ENCODE measurements at regions not wholly inside any gene's neighbourhood (a gene's known extent, or its start where the extent isn't known, plus 50 kb on each side); places are given as distances from the start of the nearest gene placed in this dataset.

GRCh38 chr9:73234008-73234360 is 82.3 kb downstream of the ANXA1 start:
- no peak for DNase-seq (ENCODE audit: extremely low spot score)
- TF ChIP-seq CTCF (IDR thresholded peaks at IDR 0.05; ENCODE audit: control extremely low read depth, extremely low read depth, low read depth, missing control alignments) = no peak
- ChIA-PET POLR2A (no interaction called here), CTCF (no interaction called here)

GRCh38 chr9:73237140-73237539 is 85.5 kb downstream of the ANXA1 start:
- POLR2A ChIA-PET = no interaction called here
- TF ChIP-seq CTCF (IDR thresholded peaks at IDR 0.05; ENCODE audit: control extremely low read depth, extremely low read depth, low read depth, missing control alignments) = no peak
- CTCF ChIA-PET = no interaction called here
- no peak for DNase-seq (ENCODE audit: extremely low spot score)

- CTCF ChIA-PET = interaction anchor here (2.1 to 4.9 kb wide), 2 partner anchors 11 to 21 kb away, joined by 6 to 21 read pairs; no protein-coding TSS in a partner anchor
- POLR2A ChIA-PET = no interaction called here
- TF ChIP-seq CTCF (IDR thresholded peaks at IDR 0.05; ENCODE audit: control extremely low read depth, extremely low read depth, low read depth, missing control alignments) = no peak
- no peak for DNase-seq (ENCODE audit: extremely low spot score)
These were observed 88.1 kb downstream of the ANXA1 start for GRCh38 chr9:73239570-73240265.

- POLR2A ChIA-PET = no interaction called here
- DNase-seq (ENCODE audit: extremely low spot score) = no peak
- no peak for TF ChIP-seq CTCF (IDR thresholded peaks at IDR 0.05; ENCODE audit: control extremely low read depth, extremely low read depth, low read depth, missing control alignments)
- CTCF ChIA-PET = interaction anchor here (0.9 to 4.9 kb wide), 2 partner anchors 15 to 21 kb away, joined by 3 to 21 read pairs; no protein-coding TSS in a partner anchor
These were observed 91.4 kb downstream of the ANXA1 start for GRCh38 chr9:73243078-73243477.

GRCh38 chr9:73259086-73259696 is 107.5 kb downstream of the ANXA1 start:
- POLR2A ChIA-PET = no interaction called here
- no peak for DNase-seq (ENCODE audit: extremely low spot score)
- CTCF ChIA-PET = interaction anchor here (1.3 to 2.4 kb wide), 2 partner anchors 10 to 35 kb away, joined by 3 to 9 read pairs; no protein-coding TSS in a partner anchor
- TF ChIP-seq CTCF (IDR thresholded peaks at IDR 0.05; ENCODE audit: control extremely low read depth, extremely low read depth, low read depth, missing control alignments) = no peak

GRCh38 chr9:73260506-73260905 is 108.8 kb downstream of the ANXA1 start:
- TF ChIP-seq CTCF (IDR thresholded peaks at IDR 0.05; ENCODE audit: control extremely low read depth, extremely low read depth, low read depth, missing control alignments) = no peak
- CTCF ChIA-PET = interaction anchor here (0.8 to 2.4 kb wide), 4 partner anchors 8 to 1398 kb away, joined by 3 to 9 read pairs (median 4); no protein-coding TSS in a partner anchor
- no peak for DNase-seq (ENCODE audit: extremely low spot score)
- POLR2A ChIA-PET = no interaction called here
